IMR-90 (cell line): ENCODE measurements at regions not wholly inside any gene's neighbourhood (a gene's known extent, or its start where the extent isn't known, plus 50 kb on each side); places are given as distances from the start of the nearest gene placed in this dataset.

Experiments
- ATAC-seq: fragments of 200-7000 bp; cut with Tn5 transposase; 2 replicates; pipeline ENCODE4 v1.9.1; 2020; ENCODE audit warnings: low read depth, mild to moderate bottlenecking, moderate library complexity
- BruUV-seq: library from RNA; stranded (reverse); fragments of 400-500 nt; replicated peaks from 2 replicates; lab custom pipeline; 2021; lab: Mats Ljungman, UMichigan
- CTCF ChIA-PET: fragments of 300-600 bp; formaldehyde crosslinking; extraction: SDS; loops from one replicate; lab custom pipeline; 2021; ENCODE audit warnings: antibody characterized with exemption; lab: Yijun Ruan, JAX
- POLR2A ChIA-PET: fragments of 300-600 bp; sonication (Branson Sonifier 250); formaldehyde crosslinking; loops from one replicate; lab custom pipeline; 2022; ENCODE audit warnings: antibody characterized with exemption; ENCODE audit not compliant: unreplicated experiment; lab: Charles Lee
- DNase-seq: peaks from one replicate; pipeline ENCODE4 v3.0.0; 2013
- H2AFZ ChIP-seq: replicated peaks from 2 replicates; pipeline ENCODE3; 2013; ENCODE audit warnings: low read length, mild to moderate bottlenecking; ENCODE audit not compliant: poor library complexity
- H2AK5ac ChIP-seq: 2 replicates; pipeline ENCODE4 v1.6.1; 2013; ENCODE audit warnings: low read depth, low read length, inconsistent platforms
- H2AK9ac ChIP-seq: replicated peaks from 2 replicates; pipeline ENCODE3; 2013; ENCODE audit warnings: mild to moderate bottlenecking, low read depth, low read length, moderate library complexity; ENCODE audit not compliant: poor library complexity
- H2BK120ac ChIP-seq: 2 replicates; pipeline ENCODE4 v1.6.1; 2013; ENCODE audit warnings: low read depth, low read length, inconsistent platforms
- H2BK15ac ChIP-seq: 3 replicates; pipeline ENCODE4 v1.6.1; 2013; ENCODE audit warnings: low read depth, low read length, inconsistent platforms
- H2BK20ac ChIP-seq: 2 replicates; pipeline ENCODE4 v1.6.1; 2013; ENCODE audit warnings: low read depth, mild to moderate bottlenecking, inconsistent platforms, low read length, moderate library complexity
- H2BK5ac ChIP-seq: 2 replicates; pipeline ENCODE4 v1.6.1; 2013; ENCODE audit warnings: mild to moderate bottlenecking, low read depth, low read length, inconsistent platforms; ENCODE audit not compliant: poor library complexity, severe bottlenecking
- H3K14ac ChIP-seq: replicated peaks from 2 replicates; pipeline ENCODE4 v1.6.1; 2013; ENCODE audit warnings: low read depth, low read length, inconsistent platforms
- H3K18ac ChIP-seq: 2 replicates; pipeline ENCODE4 v1.6.1; 2013; ENCODE audit warnings: low read depth, low read length, control low read depth
- H3K23ac ChIP-seq: 2 replicates; pipeline ENCODE4 v1.6.1; 2013; ENCODE audit warnings: low read depth, low read length, inconsistent platforms
- H3K27ac ChIP-seq: 2 replicates; pipeline ENCODE4 v1.5.1; 2013; ENCODE audit warnings: mild to moderate bottlenecking, control low read depth, low read length; ENCODE audit not compliant: insufficient read depth
- H3K27me3 ChIP-seq: 2 replicates; pipeline ENCODE4 v1.6.1; 2013; ENCODE audit warnings: low read length; ENCODE audit not compliant: control insufficient read depth, insufficient read depth
- H3K36me3 ChIP-seq: 2 replicates; pipeline ENCODE4 v1.6.1; 2013; ENCODE audit warnings: low read length, mixed read lengths; ENCODE audit not compliant: control insufficient read depth, insufficient read depth
- H3K4ac ChIP-seq: 2 replicates; pipeline ENCODE4 v1.6.1; 2013; ENCODE audit warnings: low read depth, low read length, inconsistent platforms
- H3K4me1 ChIP-seq: 2 replicates; pipeline ENCODE4 v1.6.1; 2013; ENCODE audit warnings: low read length, mixed read lengths; ENCODE audit not compliant: control insufficient read depth, insufficient read depth
- H3K4me2 ChIP-seq: 2 replicates; pipeline ENCODE4 v1.6.1; 2013; ENCODE audit warnings: low read depth, mild to moderate bottlenecking, control low read depth, low read length, moderate library complexity
- H3K4me3 ChIP-seq: 2 replicates; pipeline ENCODE4 v1.5.1; 2013; ENCODE audit warnings: low read depth, mild to moderate bottlenecking, control low read depth, low read length, moderate library complexity; ENCODE audit not compliant: insufficient read depth
- H3K56ac ChIP-seq: 2 replicates; pipeline ENCODE4 v1.6.1; 2013; ENCODE audit warnings: low read length, inconsistent platforms; ENCODE audit not compliant: insufficient read depth; ENCODE audit errors: extremely low read depth
- H3K79me1 ChIP-seq, 2 experiments: 2 replicates each; pipeline ENCODE4 v1.6.1; 2013; ENCODE audit warnings: low read length in 2 of 2, inconsistent platforms in 1 of 2, low read depth in 1 of 2
- H3K9ac ChIP-seq: 2 replicates; pipeline ENCODE4 v1.6.1; 2013; ENCODE audit warnings: low read depth, low read length, control low read depth
- H3K9me1 ChIP-seq: 2 replicates; pipeline ENCODE4 v1.6.1; 2013; ENCODE audit warnings: low read length, inconsistent platforms; ENCODE audit not compliant: insufficient read depth
- H3K9me3 ChIP-seq: 2 replicates; pipeline ENCODE4 v1.6.1; 2013; ENCODE audit warnings: low read length; ENCODE audit not compliant: control insufficient read depth, insufficient read depth
- H4K20me1 ChIP-seq: 2 replicates; pipeline ENCODE4 v1.6.1; 2013; ENCODE audit warnings: low read length, inconsistent platforms; ENCODE audit not compliant: insufficient read depth
- H4K5ac ChIP-seq: 2 replicates; pipeline ENCODE4 v1.6.1; 2013; ENCODE audit warnings: mild to moderate bottlenecking, low read depth, low read length, control low read depth
- H4K8ac ChIP-seq, 2 experiments: 2 replicates each; pipeline ENCODE4 v1.6.1; 2013; ENCODE audit warnings: low read depth in 2 of 2, low read length in 2 of 2, control low read depth in 1 of 2, inconsistent platforms in 1 of 2
- H4K91ac ChIP-seq: 2 replicates; pipeline ENCODE4 v1.6.1; 2013; ENCODE audit warnings: low read depth, low read length, inconsistent platforms; ENCODE audit not compliant: insufficient read depth
- BHLHE40 ChIP-seq: fragments of 150-350 bp; IDR thresholded peaks from 2 replicates; pipeline ENCODE4 v1.6.1; 2016; ENCODE audit warnings: mild to moderate bottlenecking, low read depth, low read length
- CEBPB ChIP-seq: IDR thresholded peaks from 2 replicates; pipeline ENCODE4 v1.6.1; 2012; ENCODE audit warnings: low read depth, low read length, improper control_type of control experiment
- CHD1 ChIP-seq: IDR thresholded peaks from 2 replicates; pipeline ENCODE4 v1.6.1; 2012; ENCODE audit warnings: low read depth, low read length, improper control_type of control experiment
- FOS ChIP-seq: fragments of 150-350 bp; IDR thresholded peaks from 2 replicates; pipeline ENCODE4 v1.6.1; 2016; ENCODE audit warnings: low read depth, low read length
- MAFK ChIP-seq: IDR thresholded peaks from 2 replicates; pipeline ENCODE4 v1.6.1; 2012; ENCODE audit warnings: low read depth, low read length, improper control_type of control experiment
- MAZ ChIP-seq: IDR thresholded peaks from 2 replicates; pipeline ENCODE4 v1.6.1; 2012; ENCODE audit warnings: low read depth, mild to moderate bottlenecking, low read length, improper control_type of control experiment, moderate library complexity, borderline replicate concordance
- MXI1 ChIP-seq: IDR thresholded peaks from 2 replicates; pipeline ENCODE4 v1.6.1; 2012; ENCODE audit warnings: low read depth, mild to moderate bottlenecking, low read length, moderate library complexity, borderline replicate concordance
- NFE2L2 ChIP-seq: fragments of 150-350 bp; IDR thresholded peaks from 2 replicates; pipeline ENCODE4 v1.6.1; 2016; ENCODE audit warnings: low read depth, mild to moderate bottlenecking, low read length
- POLR2A ChIP-seq: IDR thresholded peaks from 2 replicates; pipeline ENCODE4 v1.6.1; 2012; ENCODE audit warnings: mild to moderate bottlenecking, low read depth, low read length
- RAD21 ChIP-seq: IDR thresholded peaks from 2 replicates; pipeline ENCODE4 v1.6.1; 2012; ENCODE audit warnings: low read length, improper control_type of control experiment
- RCOR1 ChIP-seq: IDR thresholded peaks from 2 replicates; pipeline ENCODE4 v1.6.1; 2012; ENCODE audit warnings: mild to moderate bottlenecking, low read length, improper control_type of control experiment; ENCODE audit not compliant: insufficient replicate concordance
- RFX5 ChIP-seq: IDR thresholded peaks from 2 replicates; pipeline ENCODE4 v1.8.0; 2012; ENCODE audit warnings: low read depth, mild to moderate bottlenecking, low read length, moderate library complexity
- SMC3 ChIP-seq: fragments of 150-350 bp; IDR thresholded peaks from 2 replicates; pipeline ENCODE4 v1.6.1; 2016; ENCODE audit warnings: low read depth, mild to moderate bottlenecking, antibody characterized with exemption, low read length, moderate library complexity
- WGBS, 2 experiments: methylation state at CpG; one replicate each; pipeline versions ENCODE4 v1.1.5 to v1.1.7; 2013; ENCODE audit warnings: missing lambda C conversion rate in 2 of 2; ENCODE audit not compliant: insufficient read length in 1 of 2; ENCODE audit errors: extremely low coverage in 2 of 2; 5-methylcytosine and 5-hydroxymethylcytosine counted together
- dilution Hi-C: fragments of 300-500 bp; cut with HindIII; formaldehyde crosslinking; loops from one replicate; pipeline ENCODE4 v1.14.3; 2018; ENCODE audit warnings: low sequenced_read_pairs; ENCODE audit not compliant: unreplicated experiment
- in situ Hi-C: fragments of 300-500 bp; cut with MboI; formaldehyde crosslinking; loops from 3 replicates; pipeline ENCODE4 v1.14.3; 2019; ENCODE audit warnings: low sequenced_read_pairs, inconsistent platforms, mixed read lengths
- intact Hi-C: fragments of 100-400 bp; cut with micrococcal nuclease; formaldehyde crosslinking; loops from 2 replicates; pipeline ENCODE4 v1.10.0; 2022
- TF ChIP-seq, protein P1 (sequence below): conservative IDR thresholded peaks from 2 replicates; pipeline ENCODE4 v1.5.1; 2012; ENCODE audit warnings: mild to moderate bottlenecking, low read depth, low read length, improper control_type of control experiment
- TF ChIP-seq, protein P2 (sequence below): fragments of 150-350 bp; IDR thresholded peaks from 2 replicates; pipeline ENCODE4 v1.6.1; 2017; ENCODE audit warnings: mild to moderate bottlenecking, antibody characterized with exemption, low read length, low read depth
- TF ChIP-seq, protein P3 (sequence below): fragments of 150-350 bp; IDR thresholded peaks from 2 replicates; pipeline ENCODE4 v1.6.1; 2016; ENCODE audit warnings: low read depth, mild to moderate bottlenecking, low read length, moderate library complexity, borderline replicate concordance

DNA sequence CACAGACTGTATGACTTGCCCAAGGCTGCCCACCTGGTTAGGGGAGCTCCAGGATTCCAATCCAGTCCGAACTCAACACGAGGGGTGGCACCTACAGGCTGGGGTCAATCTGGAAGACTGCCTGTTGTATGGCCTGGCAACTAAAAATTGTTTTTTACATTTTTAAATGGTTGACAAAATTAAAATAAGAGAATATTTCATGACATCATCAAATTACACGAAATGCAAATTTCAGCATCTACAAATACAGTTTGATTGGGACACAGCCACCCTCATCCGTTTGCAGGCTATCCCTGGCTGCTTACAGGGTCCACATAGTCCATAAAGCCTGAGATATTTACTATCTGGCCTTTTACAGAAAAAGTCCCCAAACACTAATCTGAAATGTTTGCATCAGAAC lies 235.9 kb upstream of the GMDS start:
- dilution Hi-C loops (no loop called here), intact Hi-C loops (no loop called here), in situ Hi-C loops (no loop called here)
- no peak overlapping the region for H4K91ac ChIP-seq
- H2BK20ac ChIP-seq = no peak overlapping the region
- no peak overlapping the region for H2AK5ac ChIP-seq
- no peak overlapping the region for H4K5ac ChIP-seq
- no peak overlapping the region for H3K14ac ChIP-seq
- no peaks in the 10 kb centered on the region for H3K9me1 ChIP-seq
- WGBS, 2 experiments = 40% methylated on average over 1 of the region's 4 CpGs; no CpG with 5 or more reads in 1 of the 2 experiments
- no peak overlapping the region for H2BK120ac ChIP-seq
- no peak overlapping the region for H3K18ac ChIP-seq
- no peak overlapping the region for H3K4me3 ChIP-seq
- no peak for TF ChIP-seq CEBPB
- TF ChIP-seq POLR2A = no peak
- no peak for TF ChIP-seq RFX5
- TF ChIP-seq RCOR1 = no peak
- no peak for TF ChIP-seq BHLHE40
- TF ChIP-seq SMC3 = no peak
- TF ChIP-seq MAFK = no peak
- TF ChIP-seq, protein P1, sequence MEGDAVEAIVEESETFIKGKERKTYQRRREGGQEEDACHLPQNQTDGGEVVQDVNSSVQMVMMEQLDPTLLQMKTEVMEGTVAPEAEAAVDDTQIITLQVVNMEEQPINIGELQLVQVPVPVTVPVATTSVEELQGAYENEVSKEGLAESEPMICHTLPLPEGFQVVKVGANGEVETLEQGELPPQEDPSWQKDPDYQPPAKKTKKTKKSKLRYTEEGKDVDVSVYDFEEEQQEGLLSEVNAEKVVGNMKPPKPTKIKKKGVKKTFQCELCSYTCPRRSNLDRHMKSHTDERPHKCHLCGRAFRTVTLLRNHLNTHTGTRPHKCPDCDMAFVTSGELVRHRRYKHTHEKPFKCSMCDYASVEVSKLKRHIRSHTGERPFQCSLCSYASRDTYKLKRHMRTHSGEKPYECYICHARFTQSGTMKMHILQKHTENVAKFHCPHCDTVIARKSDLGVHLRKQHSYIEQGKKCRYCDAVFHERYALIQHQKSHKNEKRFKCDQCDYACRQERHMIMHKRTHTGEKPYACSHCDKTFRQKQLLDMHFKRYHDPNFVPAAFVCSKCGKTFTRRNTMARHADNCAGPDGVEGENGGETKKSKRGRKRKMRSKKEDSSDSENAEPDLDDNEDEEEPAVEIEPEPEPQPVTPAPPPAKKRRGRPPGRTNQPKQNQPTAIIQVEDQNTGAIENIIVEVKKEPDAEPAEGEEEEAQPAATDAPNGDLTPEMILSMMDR = no peak
- TF ChIP-seq RAD21 = no peak
- TF ChIP-seq, protein P2, sequence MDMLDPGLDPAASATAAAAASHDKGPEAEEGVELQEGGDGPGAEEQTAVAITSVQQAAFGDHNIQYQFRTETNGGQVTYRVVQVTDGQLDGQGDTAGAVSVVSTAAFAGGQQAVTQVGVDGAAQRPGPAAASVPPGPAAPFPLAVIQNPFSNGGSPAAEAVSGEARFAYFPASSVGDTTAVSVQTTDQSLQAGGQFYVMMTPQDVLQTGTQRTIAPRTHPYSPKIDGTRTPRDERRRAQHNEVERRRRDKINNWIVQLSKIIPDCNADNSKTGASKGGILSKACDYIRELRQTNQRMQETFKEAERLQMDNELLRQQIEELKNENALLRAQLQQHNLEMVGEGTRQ = no peak
- TF ChIP-seq NFE2L2 = no peak
- TF ChIP-seq, protein P3, sequence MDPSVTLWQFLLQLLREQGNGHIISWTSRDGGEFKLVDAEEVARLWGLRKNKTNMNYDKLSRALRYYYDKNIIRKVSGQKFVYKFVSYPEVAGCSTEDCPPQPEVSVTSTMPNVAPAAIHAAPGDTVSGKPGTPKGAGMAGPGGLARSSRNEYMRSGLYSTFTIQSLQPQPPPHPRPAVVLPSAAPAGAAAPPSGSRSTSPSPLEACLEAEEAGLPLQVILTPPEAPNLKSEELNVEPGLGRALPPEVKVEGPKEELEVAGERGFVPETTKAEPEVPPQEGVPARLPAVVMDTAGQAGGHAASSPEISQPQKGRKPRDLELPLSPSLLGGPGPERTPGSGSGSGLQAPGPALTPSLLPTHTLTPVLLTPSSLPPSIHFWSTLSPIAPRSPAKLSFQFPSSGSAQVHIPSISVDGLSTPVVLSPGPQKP = no peak
- no peak for TF ChIP-seq FOS
- no peak for TF ChIP-seq MXI1
- TF ChIP-seq MAZ = no peak
- TF ChIP-seq CHD1 = no peak
- peaks cover 20% of the 10 kb centered on the region for H3K9me3 ChIP-seq
- H3K79me1 ChIP-seq = no peaks in the 10 kb centered on the region
- no peak overlapping the region for H3K56ac ChIP-seq
- ATAC-seq (no peak), DNase-seq (no peak)
- H3K4me1 ChIP-seq = peaks cover 8% of the 10 kb centered on the region; the same call in 1 of the 2 replicates
- peaks cover 16% of the 10 kb centered on the region for H3K27me3 ChIP-seq
- CTCF ChIA-PET = no interaction called here
- H3K4ac ChIP-seq = no peak overlapping the region
- no peak overlapping the region for H4K8ac ChIP-seq
- H4K20me1 ChIP-seq = no peaks in the 10 kb centered on the region
- no peak overlapping the region for H3K4me2 ChIP-seq
- no peak overlapping the region for H3K9ac ChIP-seq
- no peak overlapping the region for H2AK9ac ChIP-seq
- H2AFZ ChIP-seq = no peak overlapping the region
- no peak overlapping the region for H2BK5ac ChIP-seq
- H2BK15ac ChIP-seq = no peak overlapping the region
- no peak overlapping the region for H3K27ac ChIP-seq
- H3K23ac ChIP-seq = no peak overlapping the region
- H3K36me3 ChIP-seq = no peaks in the 10 kb centered on the region
- POLR2A ChIA-PET = interaction anchor here (0.5 kb wide), 1 partner anchor 124 kb away, joined by 4 read pairs; no protein-coding TSS in a partner anchor
- no TSS peak for BruUV-seq
